Muscle of leg (tissue), 3 donors: ENCODE measurements at regions not wholly inside any gene's neighbourhood (a gene's known extent, or its start where the extent isn't known, plus 50 kb on each side); places are given as distances from the start of the nearest gene placed in this dataset.

Source experiments
- DNase-seq: peaks from one replicate; pipeline ENCODE4 v3.0.0; 2013
- H3K27ac ChIP-seq: one replicate; pipeline ENCODE4 v1.5.1; 2013; ENCODE audit warnings: mild to moderate bottlenecking, low read length, control low read depth
- H3K27me3 ChIP-seq: one replicate; pipeline ENCODE4 v1.6.1; 2013; ENCODE audit warnings: low read length; ENCODE audit not compliant: control insufficient read depth, insufficient read depth
- H3K36me3 ChIP-seq: one replicate; pipeline ENCODE4 v1.6.1; 2013; ENCODE audit warnings: low read length; ENCODE audit not compliant: control insufficient read depth, insufficient read depth
- H3K4me1 ChIP-seq: one replicate; pipeline ENCODE4 v1.6.1; 2013; ENCODE audit warnings: low read length; ENCODE audit not compliant: control insufficient read depth, insufficient read depth
- H3K4me3 ChIP-seq: one replicate; pipeline ENCODE4 v1.5.1; 2013; ENCODE audit warnings: low read length, control low read depth
- H3K9me3 ChIP-seq: replicated peaks from 2 replicates; pipeline ENCODE4 v1.6.1; 2013; ENCODE audit warnings: low read depth, low read length; ENCODE audit not compliant: control insufficient read depth
- WGBS: methylation state at CpG from one replicate; pipeline ENCODE4 v1.1.5; 2013; ENCODE audit warnings: missing lambda C conversion rate; ENCODE audit not compliant: insufficient coverage; 5-methylcytosine and 5-hydroxymethylcytosine counted together

GRCh38 chr20:57872816-57873409, 163.1 kb upstream of the PMEPA1 start:
- no peak overlapping the region for H3K27ac ChIP-seq
- peaks cover 7% of the 10 kb centered on the region for H3K27me3 ChIP-seq
- H3K9me3 ChIP-seq: no peaks in the 10 kb centered on the region
- no peak overlapping the region for H3K4me3 ChIP-seq
- H3K36me3 ChIP-seq: no peaks in the 10 kb centered on the region
- no peak for DNase-seq
- 100% methylated on average over 3 of the region's 4 CpGs for WGBS
- H3K4me1 ChIP-seq: peaks cover 3% of the 10 kb centered on the region

GRCh38 chr20:57871237-57871632, 161.4 kb upstream of the PMEPA1 start:
- Histone ChIP-seq H3K36me3 (no peaks in the 10 kb centered on the region), H3K27ac (no peak overlapping the region), H3K4me3 (no peak overlapping the region), H3K4me1 (peaks cover 6% of the 10 kb centered on the region), H3K9me3 (no peaks in the 10 kb centered on the region), H3K27me3 (peaks cover 9% of the 10 kb centered on the region)
- no peak for DNase-seq
- 83% methylated on average over 11 of the region's 12 CpGs for WGBS

- 79% methylated on average over 6 of the region's 8 CpGs for WGBS
These were observed 160.9 kb upstream of the PMEPA1 start for GRCh38 chr20:57870597-57871236.

GRCh38 chr20:57869951-57870315, 160.1 kb upstream of the PMEPA1 start:
- no peak for DNase-seq
- Histone ChIP-seq H3K36me3 (no peaks in the 10 kb centered on the region), H3K4me3 (no peak overlapping the region), H3K27me3 (peaks cover 9% of the 10 kb centered on the region), H3K4me1 (peaks cover 6% of the 10 kb centered on the region), H3K9me3 (no peaks in the 10 kb centered on the region), H3K27ac (no peak overlapping the region)
- WGBS: 85% methylated on average over 9 of the region's 9 CpGs

More at GRCh38 chr20:57870597-57871236, 160.9 kb upstream of the PMEPA1 start:
- no peaks in the 10 kb centered on the region for H3K36me3 ChIP-seq
- H3K9me3 ChIP-seq: no peaks in the 10 kb centered on the region
- H3K4me1 ChIP-seq: peaks cover 6% of the 10 kb centered on the region
- H3K27me3 ChIP-seq: peaks cover 9% of the 10 kb centered on the region
- no peak overlapping the region for H3K4me3 ChIP-seq
- H3K27ac ChIP-seq: no peak overlapping the region
- DNase-seq: no peak

GRCh38 chr20:57869291-57869950, 159.6 kb upstream of the PMEPA1 start:
- peaks cover 6% of the 10 kb centered on the region for H3K4me1 ChIP-seq
- H3K27me3 ChIP-seq: peaks cover 9% of the 10 kb centered on the region
- H3K27ac ChIP-seq: no peak overlapping the region
- H3K9me3 ChIP-seq: no peaks in the 10 kb centered on the region
- H3K4me3 ChIP-seq: no peak overlapping the region
- DNase-seq: no peak
- 65% methylated on average over 6 of the region's 10 CpGs for WGBS
- no peaks in the 10 kb centered on the region for H3K36me3 ChIP-seq

- Histone ChIP-seq H3K4me3 (no peak overlapping the region), H3K4me1 (peaks cover 6% of the 10 kb centered on the region), H3K27me3 (peaks cover 9% of the 10 kb centered on the region), H3K36me3 (no peaks in the 10 kb centered on the region), H3K27ac (no peak overlapping the region), H3K9me3 (no peaks in the 10 kb centered on the region)
- DNase-seq: no peak
- WGBS: 91% methylated on average over 15 of the region's 15 CpGs
These were observed 158.5 kb upstream of the PMEPA1 start for GRCh38 chr20:57868310-57868709.

GRCh38 chr20:57867807-57868206, 158.0 kb upstream of the PMEPA1 start:
- Histone ChIP-seq H3K4me3 (no peak overlapping the region), H3K9me3 (no peaks in the 10 kb centered on the region), H3K27me3 (peaks cover 9% of the 10 kb centered on the region), H3K36me3 (no peaks in the 10 kb centered on the region), H3K27ac (no peak overlapping the region), H3K4me1 (peaks cover 6% of the 10 kb centered on the region)
- no peak for DNase-seq
- WGBS: 77% methylated on average over 2 of the region's 2 CpGs

GRCh38 chr20:57867181-57867803, 157.5 kb upstream of the PMEPA1 start:
- Histone ChIP-seq H3K27ac (no peak overlapping the region), H3K4me1 (peaks cover 6% of the 10 kb centered on the region), H3K9me3 (no peaks in the 10 kb centered on the region), H3K27me3 (peaks cover 9% of the 10 kb centered on the region), H3K4me3 (no peak overlapping the region), H3K36me3 (no peaks in the 10 kb centered on the region)
- DNase-seq: no peak
- 73% methylated on average over 7 of the region's 10 CpGs for WGBS

- H3K4me3 ChIP-seq: no peak overlapping the region
- H3K9me3 ChIP-seq: no peaks in the 10 kb centered on the region
- no CpG with 5 or more reads among the region's 6 CpGs for WGBS
- H3K27ac ChIP-seq: no peak overlapping the region
- peaks cover 9% of the 10 kb centered on the region for H3K27me3 ChIP-seq
- peak; percentile 44 for DNase-seq
- H3K4me1 ChIP-seq: peaks cover 6% of the 10 kb centered on the region
- H3K36me3 ChIP-seq: no peaks in the 10 kb centered on the region
These were observed 156.7 kb upstream of the PMEPA1 start for GRCh38 chr20:57866250-57867106.
